ENCODE measurements at regions not wholly inside any gene's neighbourhood (a gene's known extent, or its start where the extent isn't known, plus 50 kb on each side); places are given as distances from the start of the nearest gene placed in this dataset.

DNA sequence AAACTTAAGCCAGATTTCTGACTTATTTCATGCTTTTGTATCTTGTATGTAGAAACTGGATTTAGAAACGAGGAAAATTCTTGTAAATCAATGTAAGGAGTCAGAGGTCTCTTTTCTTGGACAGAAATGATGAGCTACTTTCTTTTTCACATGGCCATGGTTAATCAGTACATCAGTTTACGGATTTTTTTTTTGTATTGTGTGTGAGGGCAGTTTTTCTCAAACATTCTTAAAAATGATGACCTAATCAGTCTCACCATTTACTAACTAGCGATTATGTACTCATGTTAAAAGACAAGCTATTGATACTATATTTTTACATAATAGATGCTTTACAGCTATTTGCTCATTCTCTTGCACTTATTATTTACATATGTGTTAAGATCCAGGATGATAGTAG is 165.2 kb upstream of the DOCK10 start:
- intact Hi-C loops (cut with DNase I), result no loop called here
- Histone ChIP-seq H3K4me3 (ENCODE audit: low read length in 3 of 3) (no peak overlapping the region), H3K36me3 (ENCODE audit: control insufficient read depth in 2 of 3, insufficient read depth in 3 of 3, low read length in 3 of 3) (no peaks in the 10 kb centered on the region), H3K27me3 (ENCODE audit: control insufficient read depth, insufficient read depth, low read length) (no peaks in the 10 kb centered on the region), H3K27ac (ENCODE audit: low read depth in 2 of 2, low read length in 2 of 2) (no peak overlapping the region), H3K4me1 (ENCODE audit: control insufficient read depth in 2 of 3, insufficient read depth in 2 of 3, low read depth in 1 of 3, low read length in 3 of 3) (no peaks in the 10 kb centered on the region), H3K9ac (ENCODE audit: low read length in 3 of 3) (no peak overlapping the region), H3K9me3 (ENCODE audit: control insufficient read depth in 2 of 3, insufficient read depth in 1 of 3, low read length in 3 of 3) (no peaks in the 10 kb centered on the region)
- TF ChIP-seq CTCF (IDR thresholded peaks at IDR 0.05; ENCODE audit: borderline replicate concordance, extremely low read depth, insufficient read depth), result no peak
- DNase-seq, result no peak
- no peak for FAIRE-seq

DNA sequence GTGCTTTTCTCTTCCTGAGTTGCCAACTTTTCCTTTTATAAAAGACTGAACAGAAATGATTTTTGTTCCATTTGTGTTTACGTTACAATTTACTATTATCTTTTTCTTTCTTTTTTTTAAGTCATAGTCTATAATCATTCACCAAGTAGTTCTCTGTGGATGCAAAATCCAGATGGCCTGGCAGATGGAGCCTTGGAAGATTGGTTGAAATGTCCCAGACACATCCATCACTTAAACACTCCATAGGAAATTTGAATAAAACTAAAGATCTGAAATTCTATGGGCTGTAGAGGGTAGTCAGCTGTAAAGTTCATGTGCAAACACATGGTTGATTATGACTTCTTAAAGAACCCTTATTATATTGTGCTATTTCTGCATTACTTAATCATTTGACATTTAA is 164.8 kb upstream of the DOCK10 start:
- intact Hi-C loops (cut with DNase I), result no loop called here
- Histone ChIP-seq H3K4me3 (ENCODE audit: low read length in 3 of 3) (no peak overlapping the region), H3K9me3 (ENCODE audit: control insufficient read depth in 2 of 3, insufficient read depth in 1 of 3, low read length in 3 of 3) (no peaks in the 10 kb centered on the region), H3K27ac (ENCODE audit: low read depth in 2 of 2, low read length in 2 of 2) (no peak overlapping the region), H3K9ac (ENCODE audit: low read length in 3 of 3) (no peak overlapping the region), H3K27me3 (ENCODE audit: control insufficient read depth, insufficient read depth, low read length) (no peaks in the 10 kb centered on the region), H3K4me1 (ENCODE audit: control insufficient read depth in 2 of 3, insufficient read depth in 2 of 3, low read depth in 1 of 3, low read length in 3 of 3) (no peaks in the 10 kb centered on the region), H3K36me3 (ENCODE audit: control insufficient read depth in 2 of 3, insufficient read depth in 3 of 3, low read length in 3 of 3) (no peaks in the 10 kb centered on the region)
- no peak for FAIRE-seq
- TF ChIP-seq CTCF (IDR thresholded peaks at IDR 0.05; ENCODE audit: borderline replicate concordance, extremely low read depth, insufficient read depth), result no peak
- DNase-seq, result no peak

DNA sequence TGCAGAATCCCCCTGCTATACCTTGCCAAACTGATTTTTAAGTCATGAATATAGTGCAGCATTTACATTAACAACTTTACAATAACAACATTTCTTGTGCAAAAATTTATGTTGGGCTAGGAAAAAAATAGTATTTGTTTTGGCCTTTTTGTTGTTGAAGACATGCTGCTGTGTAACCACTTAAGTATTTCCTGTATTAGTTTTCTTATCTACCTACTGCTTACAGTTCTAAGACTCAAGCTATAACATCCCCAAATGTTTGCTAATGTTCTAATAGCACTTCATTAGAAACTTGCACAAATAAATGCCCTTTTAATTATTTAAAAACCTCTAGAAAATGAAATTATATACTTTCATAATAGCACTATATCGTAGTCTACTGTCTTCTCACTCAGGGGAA is 154.3 kb upstream of the DOCK10 start:
- FAIRE-seq, result no peak
- H3K36me3 ChIP-seq (ENCODE audit: control insufficient read depth in 2 of 3, insufficient read depth in 3 of 3, low read length in 3 of 3), result no peaks in the 10 kb centered on the region
- H3K4me3 ChIP-seq (ENCODE audit: low read length in 3 of 3), result no peak overlapping the region
- DNase-seq, result no peak
- intact Hi-C loops (cut with DNase I), result no loop called here
- H3K4me1 ChIP-seq (ENCODE audit: control insufficient read depth in 2 of 3, insufficient read depth in 2 of 3, low read depth in 1 of 3, low read length in 3 of 3), result no peaks in the 10 kb centered on the region
- H3K27me3 ChIP-seq (ENCODE audit: control insufficient read depth, insufficient read depth, low read length), result no peaks in the 10 kb centered on the region
- no peaks in the 10 kb centered on the region for H3K9me3 ChIP-seq (ENCODE audit: control insufficient read depth in 2 of 3, insufficient read depth in 1 of 3, low read length in 3 of 3)
- H3K27ac ChIP-seq (ENCODE audit: low read depth in 2 of 2, low read length in 2 of 2), result no peak overlapping the region
- H3K9ac ChIP-seq (ENCODE audit: low read length in 3 of 3), result no peak overlapping the region
- no peak for TF ChIP-seq CTCF (IDR thresholded peaks at IDR 0.05; ENCODE audit: borderline replicate concordance, extremely low read depth, insufficient read depth)

- no peaks in the 10 kb centered on the region for H3K36me3 ChIP-seq (ENCODE audit: control insufficient read depth in 2 of 3, insufficient read depth in 3 of 3, low read length in 3 of 3)
- intact Hi-C loops (cut with DNase I), result no loop called here
- TF ChIP-seq CTCF (IDR thresholded peaks at IDR 0.05; ENCODE audit: borderline replicate concordance, extremely low read depth, insufficient read depth), result no peak
- no peak for DNase-seq
- H3K27me3 ChIP-seq (ENCODE audit: control insufficient read depth, insufficient read depth, low read length), result no peaks in the 10 kb centered on the region
- no peak overlapping the region for H3K27ac ChIP-seq (ENCODE audit: low read depth in 2 of 2, low read length in 2 of 2)
- no peak overlapping the region for H3K9ac ChIP-seq (ENCODE audit: low read length in 3 of 3)
- no peaks in the 10 kb centered on the region for H3K4me1 ChIP-seq (ENCODE audit: control insufficient read depth in 2 of 3, insufficient read depth in 2 of 3, low read depth in 1 of 3, low read length in 3 of 3)
- no peak overlapping the region for H3K4me3 ChIP-seq (ENCODE audit: low read length in 3 of 3)
- no peak for FAIRE-seq
- no peaks in the 10 kb centered on the region for H3K9me3 ChIP-seq (ENCODE audit: control insufficient read depth in 2 of 3, insufficient read depth in 1 of 3, low read length in 3 of 3)
Measured at GRCh38 chr2:225192869-225193268, 150.6 kb upstream of the DOCK10 start.

Data from kidney (tissue), 13 donors.